NCI-H2227 treated with DMSO at 0.1 percent for 48 hours (cell line): ENCODE measurements at regions not wholly inside any gene's neighbourhood (a gene's known extent, or its start where the extent isn't known, plus 50 kb on each side); places are given as distances from the start of the nearest gene placed in this dataset.

Source experiments
- DNase-seq: peaks from one replicate; lab custom pipeline; 2025; lab: John Stamatoyannopoulos, UW

DNA sequence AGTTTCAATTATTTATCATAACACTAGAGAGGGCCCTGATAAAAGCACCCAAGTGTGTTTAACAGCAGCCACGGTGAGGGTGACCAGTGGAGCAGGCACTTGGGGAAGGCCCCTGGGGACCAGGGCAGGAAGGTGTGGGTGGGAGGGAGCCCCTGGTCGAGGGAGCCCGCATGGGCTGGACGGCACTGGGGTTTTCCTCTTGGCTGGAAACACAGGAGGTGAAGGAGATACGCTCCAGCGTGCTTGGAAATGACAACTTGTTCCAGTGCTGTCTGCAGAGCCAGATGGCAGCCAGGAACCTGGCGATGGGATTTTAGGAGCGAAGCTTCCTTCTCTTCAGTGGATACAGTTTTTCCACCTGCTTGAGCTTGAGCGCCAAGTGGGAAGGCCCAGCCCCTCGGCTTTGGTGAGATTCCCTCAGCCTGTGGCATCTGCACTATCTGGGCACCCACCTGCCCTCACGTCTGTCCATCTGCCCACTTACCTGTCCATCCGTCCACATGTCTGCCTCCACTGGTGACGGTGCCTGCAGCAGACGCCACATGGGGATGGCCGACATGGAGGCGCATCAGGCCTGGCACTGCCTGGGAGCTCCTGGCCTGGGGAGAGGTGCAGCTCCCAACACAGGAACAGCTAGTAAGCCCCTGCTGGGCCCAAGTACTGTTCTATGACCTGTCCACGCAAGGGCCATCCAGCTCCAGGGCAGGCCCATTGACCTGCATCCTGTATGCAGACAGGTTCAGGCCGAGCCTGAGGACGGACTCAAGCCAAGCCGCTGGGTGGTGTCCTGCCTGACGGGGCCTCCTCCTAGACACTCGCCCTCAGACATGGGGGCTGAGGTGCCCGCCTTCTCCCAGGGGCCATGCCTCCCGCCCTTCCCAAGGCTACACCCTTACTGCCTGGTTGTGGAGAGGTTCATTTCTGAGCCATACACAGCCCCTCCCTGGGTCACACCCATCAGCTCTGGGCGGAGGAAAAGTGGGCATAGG, 192.2 kb upstream of the C14orf180 start:
- DNase-seq: no peak

DNA sequence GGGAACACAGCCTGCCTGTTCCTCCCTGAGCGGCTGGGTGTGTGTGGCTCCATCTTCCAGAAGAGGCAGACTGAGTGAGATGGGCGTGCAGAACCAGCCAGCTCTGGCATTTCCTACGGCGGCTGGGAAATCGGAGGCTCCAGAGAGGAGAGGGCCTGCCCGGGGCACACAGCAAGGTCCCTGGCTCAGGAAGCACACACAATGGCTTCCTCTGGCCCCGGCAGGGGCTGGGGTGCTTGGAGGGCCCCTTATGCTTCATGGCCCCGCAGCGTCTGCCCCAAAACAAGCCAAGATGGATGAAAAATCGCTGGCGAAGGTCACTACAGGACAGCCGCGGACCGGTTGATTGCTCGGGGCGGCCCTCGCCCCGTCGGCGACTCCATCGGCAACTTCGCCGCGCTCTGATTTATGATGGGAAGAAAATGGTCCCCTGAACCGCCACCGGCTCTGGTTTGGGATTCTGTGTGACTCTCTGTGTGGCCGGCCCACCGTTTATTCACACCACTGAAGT, 191.5 kb upstream of the C14orf180 start:
- no peak for DNase-seq

DNA sequence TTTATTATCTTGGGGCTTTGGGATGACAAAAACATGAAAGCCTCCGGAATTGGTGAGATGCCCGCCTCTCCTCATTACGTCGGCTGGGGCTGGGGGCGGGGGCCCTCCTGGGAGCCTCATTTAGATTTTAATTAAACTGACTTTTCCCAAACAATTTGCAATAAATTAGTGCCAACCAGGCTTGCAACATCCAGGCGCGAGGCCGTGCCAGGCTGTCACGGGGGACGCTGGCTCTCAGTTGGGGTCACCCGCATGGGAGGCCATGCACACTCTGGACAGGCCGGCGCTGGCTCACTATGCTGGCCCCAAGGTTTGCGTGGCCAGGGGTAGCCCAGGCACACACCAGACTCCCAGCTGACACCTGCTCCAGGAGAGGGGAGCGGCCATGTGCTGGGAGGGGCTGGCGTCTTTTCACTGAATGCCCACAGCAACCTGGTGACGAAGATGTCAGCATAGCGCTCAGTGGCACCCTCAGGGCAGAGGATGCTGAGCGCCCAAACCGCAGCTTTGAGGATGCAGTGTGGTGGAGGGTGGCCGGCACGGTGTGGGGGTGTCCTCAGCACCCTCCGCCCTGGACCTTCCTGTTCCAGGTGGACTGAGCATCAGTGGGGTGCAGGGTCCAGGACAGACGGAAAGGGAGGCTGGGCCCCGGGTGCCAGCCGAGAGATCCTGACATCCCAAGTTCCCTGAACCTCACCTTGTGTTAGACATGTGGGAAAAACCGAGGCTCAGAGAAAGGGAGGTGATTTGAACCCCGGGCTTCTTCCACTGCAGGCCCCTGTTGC, 190.8 kb upstream of the C14orf180 start:
- DNase-seq: no peak

DNA sequence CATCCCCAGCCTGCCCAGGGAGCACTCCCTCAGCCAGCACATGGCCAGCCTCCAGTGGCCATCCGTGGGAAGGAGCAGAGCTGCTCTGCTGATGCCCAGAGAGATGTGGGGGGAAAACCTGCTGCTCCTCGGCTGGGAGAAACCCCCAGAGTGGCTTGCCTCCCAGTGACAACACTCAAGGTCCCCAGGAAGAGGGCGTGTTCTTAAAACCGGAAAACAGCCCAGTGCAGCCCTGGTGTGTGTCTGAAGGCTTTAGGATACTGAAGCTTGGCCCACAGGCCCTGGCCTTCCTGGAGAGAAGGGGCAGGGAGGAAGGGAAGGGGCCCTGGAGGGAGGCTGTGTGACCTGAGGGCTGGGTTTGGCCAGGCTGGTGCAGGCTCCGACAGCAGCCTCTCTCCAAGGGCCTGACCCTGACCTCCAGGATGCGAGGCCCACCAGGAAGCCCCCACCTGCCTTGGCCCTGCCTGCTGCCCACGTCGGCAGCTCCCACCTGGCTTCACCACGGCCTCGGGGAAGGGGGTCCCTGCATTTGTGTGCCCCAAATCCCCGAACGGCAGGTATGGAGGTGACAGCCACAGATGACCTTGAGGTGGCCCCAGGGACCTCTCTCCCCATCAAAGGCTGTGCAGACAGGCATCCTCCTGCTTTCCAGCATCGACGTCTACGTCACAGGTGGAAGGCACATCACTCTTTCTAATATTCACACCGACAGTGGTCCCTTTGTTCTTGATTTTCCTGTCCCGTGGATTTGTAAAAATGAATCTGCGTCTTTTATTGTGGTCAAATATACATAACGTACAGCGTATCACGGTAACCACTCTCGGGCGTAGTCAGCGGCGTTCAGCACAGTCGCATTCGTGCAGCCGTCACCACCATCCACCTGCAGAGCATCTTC, 190.0 kb upstream of the C14orf180 start:
- no peak for DNase-seq

DNA sequence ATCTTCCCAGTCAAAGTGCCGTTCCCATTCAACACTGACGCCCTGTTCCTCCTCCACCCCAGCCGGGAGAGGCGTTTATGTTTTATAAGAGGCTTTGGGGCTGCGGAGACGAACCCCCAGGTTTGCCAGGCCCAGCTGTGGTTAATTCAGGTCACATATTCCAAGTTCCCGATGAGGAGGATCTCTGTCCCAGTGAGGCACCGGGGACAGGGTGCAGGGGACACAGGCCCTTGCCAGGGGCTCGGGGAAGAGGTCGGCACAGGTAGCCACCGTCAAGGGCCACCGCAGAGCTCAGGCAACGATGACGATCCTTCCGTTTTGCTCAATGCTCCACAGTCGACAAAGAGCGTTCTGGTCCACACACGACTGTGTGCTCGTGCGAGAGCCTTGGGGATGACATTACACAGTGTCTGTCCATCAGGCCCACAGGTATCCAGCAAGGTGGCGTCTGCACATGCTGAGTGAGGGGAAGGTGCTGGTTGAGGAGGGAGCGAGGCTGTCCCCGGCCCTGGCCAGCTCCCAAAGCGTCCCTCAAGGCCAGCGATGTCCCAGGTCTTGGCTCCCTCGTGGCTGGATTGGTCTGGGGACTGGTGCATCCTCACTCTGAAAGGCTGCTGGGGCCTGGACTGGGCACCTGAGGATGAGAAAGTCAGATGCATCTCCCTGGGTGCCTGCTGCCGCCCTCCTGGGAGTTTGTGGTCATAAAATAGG, 189.2 kb upstream of the C14orf180 start:
- DNase-seq: no peak

DNA sequence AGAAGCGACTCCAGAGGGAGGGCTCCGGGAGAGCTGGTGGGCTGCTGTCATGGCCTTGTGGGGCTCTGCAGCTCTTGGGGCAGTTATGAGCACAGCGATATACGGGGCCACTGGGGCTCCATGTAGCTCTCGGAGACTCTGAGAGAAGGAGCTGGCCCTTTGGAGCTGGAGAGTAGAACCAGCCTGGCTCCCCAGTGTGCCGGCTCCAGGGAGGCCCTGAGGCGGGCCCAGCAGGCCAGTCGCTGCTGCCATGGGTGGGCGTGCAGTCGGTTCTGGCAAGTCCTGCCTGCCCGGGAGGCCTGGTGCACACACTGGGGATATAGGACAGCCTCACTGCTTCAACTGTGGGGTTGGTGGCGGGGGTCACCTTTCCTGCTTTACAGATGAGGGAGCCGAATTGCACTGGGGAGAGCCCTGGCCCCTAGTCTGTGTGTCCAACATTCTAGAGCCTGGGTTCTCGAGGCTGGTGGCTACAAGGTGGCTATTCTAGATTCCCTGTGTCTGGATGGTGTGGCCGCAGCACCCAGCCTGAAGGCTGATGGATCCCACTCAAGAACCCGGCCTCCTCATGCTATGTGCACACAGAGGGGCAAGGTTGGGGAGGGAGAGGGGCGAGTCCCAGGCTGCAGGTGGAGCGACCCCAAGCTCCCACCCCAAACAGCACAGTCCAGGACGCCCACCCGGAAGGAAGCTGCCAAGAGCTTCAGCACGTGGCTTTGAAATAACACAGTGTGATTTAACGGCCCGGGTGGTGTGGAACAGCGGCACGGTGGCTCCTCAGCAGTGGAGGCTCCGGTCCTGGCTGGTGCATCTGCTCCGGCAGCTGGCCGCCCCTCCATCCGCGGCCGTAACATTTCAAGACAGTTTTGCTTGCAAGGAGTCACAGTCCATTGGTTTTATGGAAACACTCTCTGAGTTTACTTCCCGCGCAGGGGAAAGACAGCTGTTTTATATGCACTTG, 188.3 kb upstream of the C14orf180 start:
- DNase-seq: no peak

DNA sequence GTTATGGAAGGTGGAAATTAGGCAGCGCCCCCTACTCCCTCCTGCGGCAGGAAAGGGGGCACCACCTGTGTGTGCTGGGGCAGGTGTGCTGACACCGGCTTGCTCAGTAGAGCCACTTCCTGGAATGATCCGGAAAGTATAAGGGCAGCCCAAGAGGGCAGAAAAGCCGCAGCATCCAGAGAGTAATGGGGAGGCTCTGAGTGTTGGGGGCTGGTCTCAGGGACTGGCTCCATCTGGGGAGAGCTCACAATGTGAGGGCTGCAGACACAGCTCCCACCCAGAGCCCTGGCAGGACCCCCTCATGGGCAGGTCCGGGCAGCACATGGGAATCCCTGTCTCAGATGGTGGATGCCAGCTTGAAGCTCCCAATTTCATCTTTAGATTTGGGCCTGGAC, 187.6 kb upstream of the C14orf180 start:
- DNase-seq: no peak

DNA sequence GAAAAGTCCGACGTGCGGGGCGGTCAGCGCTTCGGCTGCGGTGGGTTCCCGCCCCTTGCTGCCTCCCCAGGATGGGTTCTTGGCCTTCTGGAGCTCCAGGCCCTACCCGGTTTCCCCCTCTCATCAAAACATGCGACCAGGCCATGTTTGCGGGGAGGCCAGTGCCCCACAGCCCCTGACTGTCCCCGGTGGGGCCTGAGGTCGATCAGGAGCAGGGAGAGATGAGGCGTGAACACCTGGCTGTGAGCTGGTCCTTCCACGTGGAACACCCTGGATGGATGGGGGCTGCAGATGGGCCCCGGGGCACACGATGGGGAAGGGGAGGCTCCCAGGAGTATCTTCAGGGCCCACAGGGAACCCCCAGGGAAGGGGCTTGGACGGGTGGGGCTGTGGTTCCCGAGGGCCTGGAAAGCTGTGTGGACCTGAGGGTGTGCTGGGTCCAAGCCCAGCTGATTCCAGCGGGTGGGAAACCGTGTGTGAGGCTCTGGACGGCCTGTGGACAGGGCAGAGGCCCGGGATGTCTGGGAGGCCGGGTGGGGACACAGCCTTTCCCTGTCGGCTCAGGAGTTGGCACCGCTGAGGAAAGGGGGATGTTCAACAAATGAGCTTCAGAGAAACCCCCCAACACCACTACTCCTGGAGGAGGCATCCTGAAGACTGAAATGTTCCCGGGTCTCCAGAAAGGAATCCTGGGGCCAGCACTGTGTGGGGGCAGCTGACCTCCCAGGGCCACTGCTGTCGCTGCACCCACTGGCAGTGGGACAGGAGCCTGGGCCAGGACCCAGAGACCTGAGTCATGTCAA, 187.0 kb upstream of the C14orf180 start:
- no peak for DNase-seq

DNA sequence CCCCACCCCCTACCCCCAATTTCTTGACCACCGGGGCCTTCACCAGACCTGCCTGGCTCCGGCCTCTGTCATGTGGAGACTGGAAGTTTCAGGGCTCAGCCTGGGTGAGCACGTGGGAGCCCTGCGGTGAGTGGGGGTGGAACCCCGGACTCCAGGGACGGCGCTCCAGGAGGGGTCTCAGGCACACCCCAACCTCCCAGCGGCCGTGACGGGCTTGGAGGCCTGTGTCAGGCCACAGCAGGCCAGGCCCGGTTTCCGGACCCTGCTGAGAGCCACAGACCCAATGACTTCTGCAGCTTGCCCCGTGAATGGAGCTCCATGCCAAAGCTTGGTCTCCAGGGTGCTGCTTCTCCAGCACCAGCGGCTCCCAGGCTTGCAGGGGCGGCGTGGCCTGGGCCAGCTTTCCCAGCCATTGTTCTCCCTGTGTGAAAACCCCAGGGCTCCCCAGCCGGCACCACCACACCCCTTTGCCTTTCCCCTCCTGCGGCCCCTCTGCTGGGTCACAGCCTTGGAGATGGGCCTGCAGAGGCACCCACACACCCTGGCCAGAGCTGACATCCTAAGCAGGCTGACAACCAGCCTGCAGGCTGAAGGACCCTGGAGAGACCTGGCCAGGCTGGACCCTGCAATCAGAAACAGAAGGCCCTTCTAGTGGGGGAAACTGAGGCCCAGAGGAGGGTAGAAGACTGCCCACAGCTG, 186.2 kb upstream of the C14orf180 start:
- DNase-seq: no peak

DNA sequence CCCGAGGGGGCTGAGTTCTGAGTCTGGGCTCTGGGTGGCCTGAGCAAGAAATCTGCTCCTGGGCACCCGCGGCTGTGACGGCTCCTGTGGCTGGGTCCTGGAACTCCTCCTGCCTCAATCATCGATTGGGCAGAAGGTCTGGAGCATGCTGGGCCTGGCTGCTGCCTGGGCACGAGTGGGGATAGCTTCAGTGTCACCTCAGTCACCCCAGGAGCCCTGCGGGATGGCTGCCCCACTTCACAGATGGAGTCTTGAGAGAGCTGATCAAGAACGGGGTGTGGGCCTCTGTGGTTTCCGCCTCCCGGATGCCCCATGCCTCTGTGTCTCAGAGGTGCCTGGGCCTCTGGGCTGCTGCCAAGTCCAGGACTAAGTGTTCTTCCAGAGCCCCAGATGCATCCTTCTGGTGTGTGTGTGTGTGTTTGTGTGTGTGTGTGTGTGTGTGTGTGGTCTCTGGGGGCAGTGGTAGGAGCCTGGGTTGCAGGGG, 185.6 kb upstream of the C14orf180 start:
- no peak for DNase-seq

DNA sequence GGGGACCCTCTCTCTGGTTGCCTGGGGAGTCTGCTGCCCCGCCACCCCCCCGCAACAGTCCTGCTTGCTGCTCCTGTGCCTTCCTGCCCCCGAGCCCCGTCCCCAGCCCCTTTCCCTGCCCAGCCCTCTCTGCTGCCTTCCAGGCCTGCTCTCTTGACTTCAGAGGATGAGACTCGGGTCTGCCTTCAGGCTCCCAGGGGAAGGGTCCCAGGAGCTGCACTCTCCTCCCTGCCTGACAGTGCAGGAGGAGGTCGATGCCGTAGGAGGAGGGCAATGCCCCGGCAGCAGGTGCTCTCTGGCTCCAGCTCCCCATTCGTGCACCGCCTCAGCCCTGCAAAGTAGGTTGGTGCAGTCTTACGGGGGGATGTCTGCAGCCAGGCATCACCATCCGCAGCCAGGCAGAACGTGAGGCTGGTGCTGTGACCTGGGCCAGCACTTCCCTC, 185.1 kb upstream of the C14orf180 start:
- DNase-seq: no peak

DNA sequence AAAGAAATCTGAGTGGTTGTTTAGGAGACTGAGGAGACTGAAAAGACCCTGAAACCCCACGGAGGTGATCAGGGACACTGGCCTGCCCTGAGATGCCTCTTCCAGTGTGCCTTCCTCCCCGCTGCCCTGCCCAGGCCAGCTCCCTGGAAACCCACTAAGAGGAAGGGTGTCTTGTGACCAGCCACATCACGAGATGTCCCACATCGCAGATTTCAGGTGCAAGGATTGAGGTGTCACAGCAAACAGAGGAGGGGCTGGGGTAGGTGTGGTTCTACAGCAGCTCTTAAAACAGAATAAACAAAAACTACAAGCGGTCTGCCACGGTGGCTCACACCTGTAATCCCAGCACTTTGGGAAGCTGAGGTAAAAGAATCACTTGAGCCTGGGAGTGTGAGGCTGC, 184.3 kb upstream of the C14orf180 start:
- no peak for DNase-seq

DNA sequence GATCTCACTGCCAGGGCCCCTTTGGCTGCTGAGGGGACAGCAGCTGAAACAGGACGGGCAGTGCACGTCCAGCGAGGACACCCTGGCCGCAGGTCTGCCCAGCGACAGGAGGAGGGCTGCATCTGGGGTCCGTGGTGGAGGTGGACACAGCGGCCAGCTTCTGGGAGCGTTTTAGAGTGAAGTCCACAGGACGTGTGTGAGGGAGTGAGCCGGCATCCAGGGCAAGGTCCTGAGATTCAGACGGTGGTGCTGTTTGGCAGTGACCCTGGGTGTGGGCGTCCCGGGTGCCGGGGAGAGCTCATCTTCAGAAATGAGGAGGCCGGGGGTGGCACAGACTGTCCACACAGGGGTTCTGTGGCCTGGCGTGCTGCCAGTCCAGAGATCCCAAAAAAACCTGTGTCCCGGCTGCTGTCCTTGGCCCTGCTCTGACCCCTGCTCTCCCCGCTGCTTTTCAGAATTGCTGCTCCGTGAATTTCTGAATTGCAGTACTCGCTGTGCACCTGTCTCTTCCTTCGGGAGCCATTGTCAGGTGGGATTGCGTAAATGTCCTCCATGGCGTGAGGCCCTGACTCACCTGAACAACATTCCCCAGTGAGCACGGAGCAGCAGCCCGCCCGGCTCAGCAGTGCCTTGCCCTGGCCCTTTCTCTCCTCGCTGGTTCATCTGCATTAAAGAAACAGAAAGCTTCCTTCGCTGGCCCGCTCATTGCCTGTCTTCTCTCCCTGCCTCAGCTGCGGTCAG, 183.5 kb upstream of the C14orf180 start:
- DNase-seq: no peak

DNA sequence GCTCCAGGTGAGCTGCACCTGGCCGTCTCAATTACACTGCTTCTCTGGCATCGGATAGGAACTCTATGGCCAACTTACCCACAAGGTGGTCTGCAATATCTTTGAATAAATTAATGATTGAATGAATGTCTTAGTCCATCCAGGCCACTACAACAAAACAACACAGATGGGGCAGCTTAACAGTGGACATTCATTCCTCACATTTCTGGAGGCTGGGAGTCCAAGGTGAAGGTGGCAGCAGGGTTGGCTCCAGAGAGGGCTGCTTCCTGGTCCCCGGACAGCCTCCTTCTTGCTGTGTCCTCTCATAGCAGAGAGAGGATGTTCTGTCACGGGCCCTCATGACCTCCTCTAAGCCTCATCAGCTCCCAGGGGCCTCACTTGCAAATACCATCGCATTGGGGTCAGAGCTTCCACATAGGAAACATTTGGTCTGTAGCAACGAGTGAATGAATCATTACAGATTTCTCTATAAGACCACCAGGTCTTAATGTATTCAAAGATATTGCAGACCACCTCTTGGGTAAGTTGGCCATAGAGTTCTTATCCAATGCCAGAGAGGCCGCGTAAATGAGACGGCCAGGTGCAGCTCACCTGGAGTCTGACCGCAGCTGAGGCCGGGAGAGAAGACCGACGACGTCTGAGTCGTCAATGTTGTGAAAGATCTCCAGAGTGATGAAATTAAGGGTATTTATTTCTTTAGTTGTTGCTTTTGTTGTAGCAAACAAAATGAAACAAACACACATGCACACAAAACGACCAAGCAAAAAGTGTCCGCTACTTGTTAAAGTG, 182.7 kb upstream of the C14orf180 start:
- no peak for DNase-seq

DNA sequence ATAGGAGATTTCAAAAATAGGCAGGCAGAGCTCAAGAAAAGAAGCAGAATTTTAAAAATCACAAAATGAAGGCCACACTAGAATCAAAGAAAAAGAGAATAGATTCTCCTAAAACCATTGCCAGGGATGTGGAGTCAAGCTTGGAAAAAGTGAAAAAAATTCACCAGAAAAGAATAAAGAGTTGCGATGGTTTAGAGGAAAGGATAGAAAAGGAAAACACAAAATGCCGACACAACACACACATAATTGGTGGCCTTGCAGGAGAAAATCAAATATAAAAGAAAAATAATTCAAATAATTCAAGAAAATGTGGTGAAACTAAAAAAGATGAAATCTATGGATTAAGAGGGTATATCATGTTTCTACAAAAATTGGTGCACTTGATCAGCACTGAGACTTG, 181.6 kb upstream of the C14orf180 start:
- no peak for DNase-seq

DNA sequence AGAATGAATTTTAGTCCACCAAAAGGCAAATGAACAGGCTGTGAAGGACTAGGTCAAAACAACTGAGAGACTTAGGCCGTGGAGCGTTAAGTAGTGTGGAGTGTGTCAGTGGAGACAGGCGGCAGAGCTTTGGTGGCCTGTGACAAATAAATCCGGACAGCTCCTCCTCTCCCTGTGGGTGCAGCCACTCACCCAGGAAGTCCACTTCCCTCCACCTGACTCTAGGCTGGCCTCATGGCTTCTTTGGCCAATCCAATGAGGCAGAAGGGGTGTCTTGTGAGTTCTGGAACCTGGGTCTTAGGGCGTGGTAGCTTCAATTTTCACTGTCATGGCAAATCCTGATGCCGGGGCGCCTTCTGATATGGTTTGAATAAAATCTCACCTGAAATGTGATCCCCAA, 180.9 kb upstream of the C14orf180 start:
- no peak for DNase-seq
